HEK293T (cell line): ENCODE measurements at regions not wholly inside any gene's neighbourhood (a gene's known extent, or its start where the extent isn't known, plus 50 kb on each side); places are given as distances from the start of the nearest gene placed in this dataset.

Experiments used
- ARNT ChIP-seq: fragments of 450-650 bp; IDR thresholded peaks from 2 replicates; pipeline ENCODE4 v1.6.1; 2017; ENCODE audit warnings: mild to moderate bottlenecking
- BHLHE40 ChIP-seq: fragments of 450-650 bp; IDR thresholded peaks from 2 replicates; pipeline ENCODE4 v1.6.1; 2016; ENCODE audit warnings: mild to moderate bottlenecking, moderate library complexity, borderline replicate concordance
- CTBP1 ChIP-seq: fragments of 450-650 bp; IDR thresholded peaks from 2 replicates; pipeline ENCODE4 v1.6.1; 2016; ENCODE audit warnings: borderline replicate concordance
- ELF4 ChIP-seq: fragments of 450-650 bp; IDR thresholded peaks from 2 replicates; pipeline ENCODE4 v1.6.1; 2017; ENCODE audit warnings: antibody characterized with exemption
- FOXA1 ChIP-seq: fragments of 450-650 bp; IDR thresholded peaks from 2 replicates; pipeline ENCODE4 v1.6.1; 2016; ENCODE audit warnings: mild to moderate bottlenecking
- FOXK2 ChIP-seq: fragments of 450-650 bp; IDR thresholded peaks from 2 replicates; pipeline ENCODE4 v1.6.1; 2016; ENCODE audit warnings: mild to moderate bottlenecking
- FOXM1 ChIP-seq: fragments of 450-650 bp; IDR thresholded peaks from 2 replicates; pipeline ENCODE4 v1.6.1; 2017; ENCODE audit warnings: mild to moderate bottlenecking, borderline replicate concordance
- HDGF ChIP-seq: fragments of 450-650 bp; IDR thresholded peaks from 2 replicates; pipeline ENCODE4 v1.6.1; 2017; ENCODE audit warnings: antibody characterized with exemption, borderline replicate concordance
- LEF1 ChIP-seq: fragments of 450-650 bp; IDR thresholded peaks from 2 replicates; pipeline ENCODE4 v1.6.1; 2017; ENCODE audit warnings: mild to moderate bottlenecking, borderline replicate concordance
- NFRKB ChIP-seq: fragments of 450-650 bp; IDR thresholded peaks from 2 replicates; pipeline ENCODE4 v1.6.1; 2016; ENCODE audit warnings: mild to moderate bottlenecking, moderate library complexity
- SP1 ChIP-seq: fragments of 450-650 bp; IDR thresholded peaks from 2 replicates; pipeline ENCODE4 v1.6.1; 2017
- SUZ12 ChIP-seq: fragments of 450-650 bp; IDR thresholded peaks from 2 replicates; pipeline ENCODE4 v1.6.1; 2016; ENCODE audit warnings: mild to moderate bottlenecking
- TARDBP ChIP-seq: fragments of 450-650 bp; IDR thresholded peaks from 2 replicates; pipeline ENCODE4 v1.6.1; 2016
- ZNF384 ChIP-seq: fragments of 450-650 bp; IDR thresholded peaks from 2 replicates; pipeline ENCODE4 v1.6.1; 2016

- TF ChIP-seq TARDBP (no peak), SUZ12 (no peak), LEF1 (no peak), CTBP1 (no peak), ELF4 (no peak), SP1 (no peak), ARNT (no peak), FOXM1 (no peak), FOXK2 (no peak), BHLHE40 (no peak), ZNF384 (no peak), FOXA1 (no peak), NFRKB (no peak), HDGF (no peak)
Observed at GRCh38 chr4:126097155-126097799, 782.5 kb downstream of the FAT4 start.
